Keratinocyte (primary cell): ENCODE measurements at regions not wholly inside any gene's neighbourhood (a gene's known extent, or its start where the extent isn't known, plus 50 kb on each side); places are given as distances from the start of the nearest gene placed in this dataset.

Source experiments
- DNase-seq: peaks from one replicate; pipeline ENCODE4 v3.0.0-alpha.2; 2011; ENCODE audit warnings: low read depth, missing footprints, low spot score
- FAIRE-seq: peaks from 2 replicates; lab custom pipeline; 2011; peaks lifted over from hg19 to GRCh38; lab: Jason Lieb, UNC
- H2AFZ ChIP-seq: 2 replicates; pipeline ENCODE4 v1.6.0; 2012; ENCODE audit warnings: low read length, control low read depth, inconsistent platforms; ENCODE audit not compliant: control insufficient read depth
- H3K27ac ChIP-seq: 2 replicates; pipeline ENCODE4 v1.5.1; 2011; ENCODE audit warnings: low read length; ENCODE audit not compliant: control insufficient read depth, insufficient read depth
- H3K27me3 ChIP-seq: 3 replicates; pipeline ENCODE4 v1.6.0; 2011; ENCODE audit warnings: low read length; ENCODE audit not compliant: control insufficient read depth, insufficient read depth; ENCODE audit errors: extremely low read depth
- H3K36me3 ChIP-seq, 2 experiments: 2 replicates in 1 of 2; 3 replicates in 1 of 2; pipeline ENCODE4 v1.5.1; 2011; ENCODE audit warnings: low read length in 2 of 2, mild to moderate bottlenecking in 1 of 2; ENCODE audit not compliant: control insufficient read depth in 2 of 2, insufficient read depth in 2 of 2; ENCODE audit errors: extremely low read depth in 1 of 2
- H3K4me1 ChIP-seq: 3 replicates; pipeline ENCODE4 v1.5.1; 2011; ENCODE audit warnings: low read length; ENCODE audit not compliant: control insufficient read depth, insufficient read depth; ENCODE audit errors: extremely low read depth
- H3K4me2 ChIP-seq: 3 replicates; pipeline ENCODE4 v1.6.0; 2011; ENCODE audit warnings: low read depth, low read length; ENCODE audit not compliant: control insufficient read depth, insufficient read depth; ENCODE audit errors: extremely low read depth
- H3K4me3 ChIP-seq, 3 experiments: fragments of 200-600 bp in 1 of 3; sonication (generic) in 1 of 3; 2 replicates in 2 of 3; 3 replicates in 1 of 3; pipeline ENCODE4 v1.5.1; 2011 to 2016; ENCODE audit warnings: low read length in 3 of 3, mild to moderate bottlenecking in 3 of 3, control low read depth in 2 of 3, inconsistent platforms in 1 of 3, low read depth in 1 of 3, mixed read lengths in 1 of 3, mixed run types in 1 of 3, moderate library complexity in 1 of 3; ENCODE audit not compliant: control insufficient read depth in 2 of 3, insufficient read depth in 2 of 3; ENCODE audit errors: extremely low read depth in 1 of 3
- H3K79me2 ChIP-seq: 2 replicates; pipeline ENCODE4 v1.6.0; 2012; ENCODE audit warnings: low read length; ENCODE audit not compliant: control insufficient read depth, insufficient read depth
- H3K9ac ChIP-seq: 3 replicates; pipeline ENCODE4 v1.6.0; 2011; ENCODE audit warnings: low read length; ENCODE audit not compliant: control insufficient read depth, insufficient read depth; ENCODE audit errors: extremely low read depth
- H3K9me1 ChIP-seq: 3 replicates; pipeline ENCODE4 v1.6.0; 2011; ENCODE audit warnings: low read length; ENCODE audit not compliant: control insufficient read depth, insufficient read depth; ENCODE audit errors: extremely low read depth
- H3K9me3 ChIP-seq: 2 replicates; pipeline ENCODE4 v1.5.1; 2012; ENCODE audit warnings: low read depth, low read length; ENCODE audit not compliant: control insufficient read depth
- H4K20me1 ChIP-seq: 3 replicates; pipeline ENCODE4 v1.6.0; 2011; ENCODE audit warnings: low read length; ENCODE audit not compliant: control insufficient read depth, insufficient read depth; ENCODE audit errors: extremely low read depth
- CTCF ChIP-seq, 3 experiments: IDR thresholded peaks in 1 of 3; conservative IDR thresholded peaks in 1 of 3; optimal IDR thresholded peaks in 1 of 3; 2 replicates in 2 of 3; 3 replicates in 1 of 3; pipeline versions ENCODE3 to v1.5.1; 2011; ENCODE audit warnings: low read length in 3 of 3, mild to moderate bottlenecking in 3 of 3, moderate library complexity in 2 of 3, control low read depth in 1 of 3, inconsistent platforms in 1 of 3; ENCODE audit not compliant: insufficient read depth in 2 of 3; ENCODE audit errors: extremely low read depth in 1 of 3
- EZH2 ChIP-seq: IDR thresholded peaks from one replicate; pipeline ENCODE4 v1.6.1; 2012; ENCODE audit warnings: inconsistent platforms, mild to moderate bottlenecking, low read length, moderate library complexity
- dilution Hi-C: fragments of 300-500 bp; cut with MboI; formaldehyde crosslinking; loops from one replicate; pipeline ENCODE4 v1.7.0; 2020; ENCODE audit warnings: low sequenced_read_pairs; ENCODE audit not compliant: extremely low pct_ligation_motif_present

GRCh38 chr16:17023606-17024005 is 447.2 kb downstream of the XYLT1 start:
- H3K9ac ChIP-seq = no peak overlapping the region
- H3K4me2 ChIP-seq = no peak overlapping the region
- H3K9me1 ChIP-seq = no peaks in the 10 kb centered on the region
- H3K36me3 ChIP-seq = no peaks in the 10 kb centered on the region
- H3K4me3 ChIP-seq = no peak overlapping the region
- dilution Hi-C loops = no loop called here
- no peak for TF ChIP-seq CTCF (optimal IDR thresholded peaks at IDR 0.05 in 1 of 3, IDR thresholded peaks at IDR 0.05 in 1 of 3, conservative IDR thresholded peaks at IDR 0.05 in 1 of 3; ENCODE audit: extremely low read depth in 1 of 3, insufficient read depth in 2 of 3, low read length in 3 of 3)
- TF ChIP-seq EZH2 = no peak
- no peaks in the 10 kb centered on the region for H3K9me3 ChIP-seq
- H4K20me1 ChIP-seq = no peaks in the 10 kb centered on the region
- H3K4me1 ChIP-seq = no peaks in the 10 kb centered on the region
- H3K27me3 ChIP-seq = no peaks in the 10 kb centered on the region
- H2AFZ ChIP-seq = no peak overlapping the region
- H3K27ac ChIP-seq = no peak overlapping the region
- H3K79me2 ChIP-seq = no peaks in the 10 kb centered on the region
- FAIRE-seq (no peak), DNase-seq (no peak)

- H2AFZ ChIP-seq = no peak overlapping the region
- H3K9ac ChIP-seq = no peak overlapping the region
- no peak for DNase-seq
- no peaks in the 10 kb centered on the region for H3K79me2 ChIP-seq
- no peak overlapping the region for H3K4me3 ChIP-seq
- TF ChIP-seq EZH2 (no peak), CTCF (optimal IDR thresholded peaks at IDR 0.05 in 1 of 3, IDR thresholded peaks at IDR 0.05 in 1 of 3, conservative IDR thresholded peaks at IDR 0.05 in 1 of 3; ENCODE audit: extremely low read depth in 1 of 3, insufficient read depth in 2 of 3, low read length in 3 of 3) (no peak)
- H4K20me1 ChIP-seq = no peaks in the 10 kb centered on the region
- H3K36me3 ChIP-seq = no peaks in the 10 kb centered on the region
- H3K27me3 ChIP-seq = no peaks in the 10 kb centered on the region
- FAIRE-seq = no peak
- no peak overlapping the region for H3K27ac ChIP-seq
- H3K9me3 ChIP-seq = no peaks in the 10 kb centered on the region
- no peaks in the 10 kb centered on the region for H3K9me1 ChIP-seq
- H3K4me1 ChIP-seq = no peaks in the 10 kb centered on the region
- H3K4me2 ChIP-seq = no peak overlapping the region
- dilution Hi-C loops = no loop called here
Observed at GRCh38 chr16:17024514-17024913, 446.2 kb downstream of the XYLT1 start.
